ENCODE measurements at regions not wholly inside any gene's neighbourhood (a gene's known extent, or its start where the extent isn't known, plus 50 kb on each side); places are given as distances from the start of the nearest gene placed in this dataset.

GRCh38 chr16:35200662-35201061, 1741.2 kb downstream of the TP53TG3F start:
- Histone ChIP-seq H3K27ac (no peak overlapping the region), H3K36me3 (no peaks in the 10 kb centered on the region), H3K9me3 (no peaks in the 10 kb centered on the region), H3K4me1 (replicated peaks) (no peaks in the 10 kb centered on the region), H3K27me3 (replicated peaks; ENCODE audit: insufficient read depth) (no peaks in the 10 kb centered on the region), H3K4me3 (no peak overlapping the region)
- WGBS, result 59% methylated on average over 1 of the region's 1 CpG
- DNase-seq (ENCODE audit: low spot score), result no peak
- no peak for TF ChIP-seq CTCF (IDR thresholded peaks at IDR 0.05)
- TF ChIP-seq POLR2A (IDR thresholded peaks at IDR 0.05), result no peak
- no peak for TF ChIP-seq POLR2AphosphoS5 (IDR thresholded peaks at IDR 0.05)
- intact Hi-C loops (cut with DNase I), result no loop called here

GRCh38 chr16:35201151-35201550, 1741.7 kb downstream of the TP53TG3F start:
- Histone ChIP-seq H3K9me3 (no peaks in the 10 kb centered on the region), H3K4me1 (replicated peaks) (no peaks in the 10 kb centered on the region), H3K4me3 (no peak overlapping the region), H3K27me3 (replicated peaks; ENCODE audit: insufficient read depth) (no peaks in the 10 kb centered on the region), H3K27ac (no peak overlapping the region), H3K36me3 (no peaks in the 10 kb centered on the region)
- WGBS, result 71% methylated on average over 5 of the region's 5 CpGs
- DNase-seq (ENCODE audit: low spot score), result no peak
- TF ChIP-seq POLR2A (IDR thresholded peaks at IDR 0.05) (no peak), POLR2AphosphoS5 (IDR thresholded peaks at IDR 0.05) (no peak)
- intact Hi-C loops (cut with DNase I), result no loop called here

- DNase-seq (ENCODE audit: low spot score), result no peak
- intact Hi-C loops (cut with DNase I), result no loop called here
Observed at GRCh38 chr16:35203636-35204035, 1744.2 kb downstream of the TP53TG3F start.

GRCh38 chr16:35207059-35207999, 1747.9 kb downstream of the TP53TG3F start:
- DNase-seq (ENCODE audit: low spot score), result no peak
- H3K9me3 ChIP-seq, result no peaks in the 10 kb centered on the region

More at GRCh38 chr16:35203636-35204035, 1744.2 kb downstream of the TP53TG3F start:
- Histone ChIP-seq H3K9me3 (no peaks in the 10 kb centered on the region), H3K4me1 (replicated peaks) (no peaks in the 10 kb centered on the region), H3K4me3 (no peak overlapping the region), H3K36me3 (no peaks in the 10 kb centered on the region), H3K27me3 (replicated peaks; ENCODE audit: insufficient read depth) (no peaks in the 10 kb centered on the region), H3K27ac (no peak overlapping the region)
- TF ChIP-seq CTCF (IDR thresholded peaks at IDR 0.05), result no peak
- TF ChIP-seq POLR2A (IDR thresholded peaks at IDR 0.05), result no peak
- no peak for TF ChIP-seq POLR2AphosphoS5 (IDR thresholded peaks at IDR 0.05)
- 67% methylated on average over 2 of the region's 2 CpGs for WGBS

More at GRCh38 chr16:35207059-35207999, 1747.9 kb downstream of the TP53TG3F start:
- Histone ChIP-seq H3K27ac (no peak overlapping the region), H3K4me3 (no peak overlapping the region), H3K27me3 (replicated peaks; ENCODE audit: insufficient read depth) (no peaks in the 10 kb centered on the region), H3K36me3 (no peaks in the 10 kb centered on the region), H3K4me1 (replicated peaks) (no peaks in the 10 kb centered on the region)
- intact Hi-C loops (cut with DNase I), result no loop called here
- 62% methylated on average over 54 of the region's 54 CpGs for WGBS
- TF ChIP-seq POLR2AphosphoS5 (IDR thresholded peaks at IDR 0.05) (no peak), POLR2A (IDR thresholded peaks at IDR 0.05) (no peak), CTCF (IDR thresholded peaks at IDR 0.05) (no peak)

Data from prostate gland (tissue), 2 donors.